GOT3 (cell line): ENCODE measurements at regions not wholly inside any gene's neighbourhood (a gene's known extent, or its start where the extent isn't known, plus 50 kb on each side); places are given as distances from the start of the nearest gene placed in this dataset.

Source experiments
- DNase-seq: peaks from one replicate; lab custom pipeline; 2025; ENCODE audit warnings: mixed read lengths; lab: John Stamatoyannopoulos, UW

GRCh38 chr10:10811562-10811961, 206.1 kb upstream of the CELF2 start:
- DNase-seq, result no peak

- DNase-seq, result no peak
Measured at GRCh38 chr10:10813656-10814055, 204.0 kb upstream of the CELF2 start.

- no peak for DNase-seq
Measured at GRCh38 chr10:10814069-10814468, 203.6 kb upstream of the CELF2 start.

GRCh38 chr10:10816447-10816846, 201.2 kb upstream of the CELF2 start:
- DNase-seq, result no peak

GRCh38 chr10:10817609-10818008, 200.1 kb upstream of the CELF2 start:
- no peak for DNase-seq

GRCh38 chr10:10818082-10818481, 199.6 kb upstream of the CELF2 start:
- DNase-seq, result no peak

- DNase-seq, result no peak
Measured at GRCh38 chr10:10819206-10819856, 198.3 kb upstream of the CELF2 start.

- DNase-seq, result no peak
Measured at GRCh38 chr10:10821926-10822325, 195.7 kb upstream of the CELF2 start.

GRCh38 chr10:10824591-10825148, 193.0 kb upstream of the CELF2 start:
- DNase-seq, result no peak

- no peak for DNase-seq
Measured at GRCh38 chr10:10826125-10826524, 191.5 kb upstream of the CELF2 start.

- no peak for DNase-seq
Measured at GRCh38 chr10:10828623-10829022, 189.0 kb upstream of the CELF2 start.

- DNase-seq, result no peak
Measured at GRCh38 chr10:10829576-10829975, 188.1 kb upstream of the CELF2 start.

- DNase-seq, result no peak
Measured at GRCh38 chr10:10830293-10830986, 187.2 kb upstream of the CELF2 start.

GRCh38 chr10:10831085-10831484, 186.6 kb upstream of the CELF2 start:
- no peak for DNase-seq

GRCh38 chr10:10833955-10834354, 183.7 kb upstream of the CELF2 start:
- no peak for DNase-seq

- DNase-seq, result no peak
Measured at GRCh38 chr10:10844251-10844650, 173.4 kb upstream of the CELF2 start.

- DNase-seq, result no peak
Measured at GRCh38 chr10:10845185-10845584, 172.5 kb upstream of the CELF2 start.

GRCh38 chr10:10845826-10846503, 171.7 kb upstream of the CELF2 start:
- DNase-seq, result no peak

GRCh38 chr10:10846504-10846900, 171.2 kb upstream of the CELF2 start:
- DNase-seq, result no peak

- no peak for DNase-seq
Measured at GRCh38 chr10:10847387-10847786, 170.3 kb upstream of the CELF2 start.

GRCh38 chr10:10848488-10849111, 169.1 kb upstream of the CELF2 start:
- no peak for DNase-seq

- DNase-seq, result no peak
Measured at GRCh38 chr10:10849306-10849705, 168.4 kb upstream of the CELF2 start.
